NCI-H82 treated with DMSO at 0.1 percent for 48 hours (cell line): ENCODE measurements at regions not wholly inside any gene's neighbourhood (a gene's known extent, or its start where the extent isn't known, plus 50 kb on each side); places are given as distances from the start of the nearest gene placed in this dataset.
"Not testable (repeated sequence)": the region's sequence is repeated elsewhere in the genome, so short reads cannot be mapped to it uniquely, and the experiment has no call there.

Source experiments
- DNase-seq: peaks from one replicate; lab custom pipeline; 2025; ENCODE audit not compliant: unreplicated experiment; lab: John Stamatoyannopoulos, UW

DNA sequence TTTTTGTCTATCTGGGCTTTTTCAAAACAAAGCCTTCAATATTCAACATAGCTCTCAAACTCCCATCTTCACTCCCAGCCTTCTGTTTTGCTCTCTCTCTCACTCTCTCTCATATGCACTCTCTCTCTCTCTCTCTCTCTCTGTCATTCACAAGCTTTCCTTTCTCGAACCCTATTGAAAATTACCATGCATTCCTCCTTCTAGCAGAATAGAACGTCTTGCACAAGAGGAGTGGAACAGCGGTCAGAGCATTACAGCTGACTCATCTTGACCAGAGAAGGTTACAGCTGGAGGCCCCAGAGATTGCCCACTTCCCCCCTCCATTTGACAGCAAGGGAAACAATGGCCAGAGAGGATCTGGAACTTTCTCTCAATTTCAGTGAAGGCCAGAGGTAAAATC is 51.0 kb upstream of the LIFR start:
- no peak for DNase-seq

DNA sequence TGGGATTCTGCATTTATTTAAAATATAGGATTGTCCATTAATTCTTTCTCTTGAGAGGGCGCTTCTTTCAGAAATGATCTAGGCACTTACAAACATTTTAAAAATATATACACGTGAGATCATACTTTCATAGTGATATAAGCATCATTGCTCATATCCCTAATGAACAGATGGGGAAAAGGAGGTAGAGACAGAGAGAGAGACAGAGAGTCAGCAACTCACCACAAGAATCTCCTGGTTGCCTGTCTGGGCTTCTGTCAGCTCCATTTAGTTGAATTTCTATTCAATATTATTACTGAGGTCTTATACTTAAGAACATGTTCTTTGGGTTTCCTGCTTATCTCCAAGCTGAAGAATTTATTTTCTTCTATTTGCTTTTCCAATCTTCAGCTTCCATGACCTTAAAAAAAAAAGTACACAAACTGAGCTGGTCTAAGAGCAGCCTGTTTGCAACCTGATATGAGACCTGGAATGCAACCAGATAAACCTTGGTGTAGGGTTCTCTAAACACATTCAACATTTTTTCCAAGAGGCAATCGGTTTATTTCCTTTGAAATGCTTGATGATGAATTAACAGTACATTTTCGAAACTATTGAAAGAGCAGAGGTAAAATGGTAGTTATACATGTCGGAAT is 51.6 kb upstream of the LIFR start:
- DNase-seq: no peak

DNA sequence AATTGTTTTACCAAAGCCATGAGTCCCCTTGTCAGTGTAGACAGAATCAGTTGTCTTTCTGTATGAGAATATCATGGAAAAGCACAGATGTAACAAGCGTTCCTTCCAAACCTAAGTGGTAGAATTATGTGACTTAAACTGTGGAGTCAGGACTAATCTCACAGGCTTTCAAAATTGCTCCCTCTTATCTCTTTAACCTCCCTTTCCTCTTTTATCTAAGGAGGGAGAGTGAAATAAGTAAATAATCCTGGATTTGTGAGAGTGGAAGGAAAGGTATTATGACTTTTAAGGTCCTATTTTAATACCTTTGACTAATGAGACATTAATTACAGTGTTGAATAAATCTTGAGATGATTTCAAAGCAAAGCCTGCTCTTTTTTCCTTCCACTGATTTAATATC is 52.4 kb upstream of the LIFR start:
- DNase-seq: no peak

DNA sequence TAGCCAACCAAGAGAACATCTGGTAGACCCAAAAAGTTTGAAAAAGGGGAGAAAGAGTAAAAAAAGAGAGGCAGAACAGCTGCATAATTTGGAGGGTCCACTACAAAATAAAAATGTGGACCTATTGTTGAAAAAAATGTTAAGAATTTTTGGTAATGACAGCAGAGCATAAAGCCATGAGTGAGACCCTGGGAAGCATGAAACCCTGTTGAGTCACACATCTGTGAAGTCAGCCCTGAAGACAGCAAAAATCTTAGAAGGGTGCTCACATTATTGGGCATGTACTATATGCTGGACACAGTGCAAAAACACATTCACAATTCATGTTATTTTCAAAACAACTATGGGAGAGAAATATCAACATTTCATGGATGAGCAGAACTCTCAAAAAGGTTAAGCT is 56.4 kb upstream of the LIFR start:
- DNase-seq: no peak

DNA sequence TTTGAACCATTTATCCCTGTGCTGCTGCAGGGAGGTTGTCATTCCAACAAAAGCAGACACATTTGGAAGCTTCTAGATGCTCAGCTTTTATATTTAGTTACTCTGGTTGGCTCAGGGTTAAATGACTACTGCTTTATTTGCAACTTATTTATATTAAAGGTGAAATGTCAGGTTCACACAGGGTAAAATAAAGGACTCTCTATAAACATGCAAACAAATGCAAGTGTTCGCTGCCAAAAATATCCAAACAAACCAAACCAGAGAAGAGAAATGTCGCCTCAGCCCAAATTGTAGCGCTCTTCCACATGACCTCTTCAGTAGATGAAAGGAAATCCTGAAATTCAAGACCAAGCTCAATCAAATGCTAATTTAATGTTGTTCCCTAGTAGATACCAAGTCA is 57.0 kb upstream of the LIFR start:
- no peak for DNase-seq

DNA sequence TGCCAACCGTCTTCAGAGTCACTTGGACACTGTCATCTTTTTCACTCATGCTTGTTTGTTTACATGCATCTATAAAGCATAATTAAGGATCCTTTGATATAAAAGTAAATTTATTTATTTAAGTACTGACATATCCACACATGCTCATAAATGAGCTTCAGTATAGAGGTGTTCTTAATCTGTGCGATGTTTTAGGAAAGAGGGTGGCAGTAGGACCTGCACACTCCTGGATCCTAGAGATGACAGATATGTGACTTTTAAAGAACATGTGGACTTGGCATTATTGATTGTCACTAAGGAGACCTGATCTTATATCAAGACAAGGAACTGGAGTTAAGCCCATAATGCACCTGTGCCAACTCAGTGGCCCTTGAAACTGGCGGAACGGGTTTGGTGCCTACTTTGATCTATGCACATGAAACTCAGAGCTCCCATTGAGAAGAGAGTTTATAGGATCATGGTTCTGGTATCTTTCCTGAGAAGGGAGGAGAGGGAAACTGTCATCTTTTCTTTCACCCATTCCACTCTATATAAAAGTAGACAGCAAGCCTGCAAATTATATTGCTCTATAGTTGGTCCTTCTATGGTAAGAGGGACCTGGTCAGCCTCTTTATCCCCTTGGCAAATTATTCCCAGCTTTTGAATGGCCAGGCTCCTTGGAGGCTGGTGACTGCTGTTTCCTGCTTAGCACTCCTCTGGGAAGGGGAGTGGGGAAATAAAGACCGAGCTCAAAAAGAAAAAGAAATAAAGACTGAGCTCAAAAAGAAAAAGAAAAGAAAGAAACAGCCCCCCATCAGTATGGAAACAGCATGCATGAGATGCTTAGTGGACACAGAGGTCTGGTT is 57.8 kb upstream of the LIFR start:
- DNase-seq: no peak

DNA sequence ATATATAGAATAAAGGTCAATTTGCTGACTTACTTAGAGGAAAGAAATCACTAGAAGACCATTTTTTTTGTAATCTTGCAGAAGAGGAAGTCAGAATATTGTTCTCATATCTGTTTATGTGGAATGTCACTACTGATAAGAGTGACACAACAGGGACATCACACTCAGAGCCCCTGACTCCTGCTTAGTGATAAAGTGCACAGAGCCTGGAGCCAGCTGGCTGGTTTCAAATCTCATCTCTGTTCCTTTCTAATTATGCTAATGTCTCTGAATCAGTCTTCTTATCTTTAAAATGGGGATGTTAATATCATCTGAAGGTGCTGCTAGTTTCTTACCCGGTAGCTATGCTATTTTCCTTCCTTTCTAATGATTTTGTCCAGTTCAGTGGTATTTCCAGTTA is 58.6 kb upstream of the LIFR start:
- DNase-seq: no peak

DNA sequence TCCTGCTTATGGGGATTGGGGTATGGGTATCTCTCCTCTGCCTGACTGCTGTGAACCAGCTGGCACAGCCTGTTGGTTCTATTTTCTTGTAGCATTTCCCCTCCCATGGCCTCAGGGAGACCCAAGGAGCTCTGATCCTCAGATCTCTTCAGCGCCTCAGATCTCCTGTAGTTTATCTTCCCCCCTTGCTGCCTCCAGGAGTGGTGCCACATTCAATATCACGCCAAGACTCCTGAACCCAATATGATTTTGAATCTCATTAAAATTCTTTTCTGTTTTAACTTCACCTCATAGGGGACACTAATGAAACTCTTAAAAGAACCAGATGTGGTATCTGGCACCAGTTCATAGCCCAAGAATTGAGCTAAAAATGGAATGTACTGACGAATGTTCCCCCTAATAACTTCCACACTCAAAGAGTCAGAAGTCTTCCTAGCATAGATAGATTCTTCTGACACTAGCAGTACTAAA is 59.6 kb upstream of the LIFR start:
- DNase-seq: no peak

DNA sequence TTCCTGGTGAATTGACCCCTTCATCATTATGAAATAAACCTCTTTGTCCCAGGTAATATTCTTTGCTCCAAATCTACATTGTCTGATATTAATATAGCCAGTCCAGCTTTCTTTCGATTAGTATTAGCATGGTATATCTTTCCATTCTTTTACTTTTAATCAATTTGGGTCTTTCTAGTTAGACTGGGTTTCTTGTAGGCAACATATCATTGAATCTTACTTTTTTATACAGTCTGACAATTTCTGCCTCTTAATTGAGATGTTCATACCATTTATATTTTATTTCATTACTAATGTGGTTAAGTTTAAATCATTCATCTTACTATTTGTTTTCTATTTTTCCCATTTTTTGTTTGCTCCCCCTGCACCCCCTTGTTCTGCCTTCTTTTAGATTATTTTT is 61.7 kb upstream of the LIFR start:
- no peak for DNase-seq

DNA sequence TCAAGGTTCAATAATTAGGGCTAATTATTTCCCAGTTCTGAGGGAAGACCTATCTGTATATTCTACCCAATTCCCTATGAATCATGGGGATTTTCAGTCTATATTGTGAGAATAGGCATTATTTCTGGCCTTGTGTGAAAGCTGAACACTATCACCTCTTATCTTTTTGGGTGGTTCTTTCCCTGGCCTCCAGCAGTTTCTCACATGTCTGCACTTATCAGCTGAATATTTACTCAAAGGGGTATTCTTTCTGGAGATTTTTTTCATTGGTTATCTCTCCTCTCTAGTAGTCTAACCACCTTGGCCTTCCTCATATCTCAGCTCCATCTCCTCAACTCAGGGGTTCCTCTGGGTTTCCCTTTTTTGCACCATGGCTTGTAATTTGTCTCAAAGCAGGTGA is 64.9 kb upstream of the LIFR start:
- DNase-seq: no peak

DNA sequence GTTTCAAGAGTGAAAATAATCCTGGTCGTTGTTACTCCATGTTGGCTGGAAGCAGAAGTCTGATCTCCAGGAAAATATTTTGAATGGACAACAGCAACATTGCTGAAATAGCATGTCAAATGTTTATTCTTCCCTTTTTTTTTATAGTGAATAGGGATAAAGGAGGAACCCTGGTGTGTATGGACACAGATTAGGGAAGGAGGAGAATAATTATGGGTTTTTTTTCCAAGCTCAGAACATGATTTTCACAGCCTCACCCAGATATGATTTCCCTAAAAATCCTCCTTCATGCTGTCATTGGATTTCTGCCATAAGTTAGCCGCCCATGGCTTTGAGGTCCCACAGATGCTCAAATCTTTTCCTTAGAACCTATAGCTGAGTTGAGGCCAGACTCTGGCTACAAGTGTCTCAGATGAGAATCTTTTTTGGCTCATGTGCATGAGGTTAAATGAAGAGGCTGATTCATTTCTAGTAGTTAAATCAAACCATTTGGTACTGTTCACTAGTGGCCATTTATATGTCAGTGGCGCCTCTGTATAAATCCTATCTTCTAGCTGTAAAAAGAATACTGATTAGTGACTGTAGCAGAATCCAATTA is 65.5 kb upstream of the LIFR start:
- peak; percentile 30 for DNase-seq

DNA sequence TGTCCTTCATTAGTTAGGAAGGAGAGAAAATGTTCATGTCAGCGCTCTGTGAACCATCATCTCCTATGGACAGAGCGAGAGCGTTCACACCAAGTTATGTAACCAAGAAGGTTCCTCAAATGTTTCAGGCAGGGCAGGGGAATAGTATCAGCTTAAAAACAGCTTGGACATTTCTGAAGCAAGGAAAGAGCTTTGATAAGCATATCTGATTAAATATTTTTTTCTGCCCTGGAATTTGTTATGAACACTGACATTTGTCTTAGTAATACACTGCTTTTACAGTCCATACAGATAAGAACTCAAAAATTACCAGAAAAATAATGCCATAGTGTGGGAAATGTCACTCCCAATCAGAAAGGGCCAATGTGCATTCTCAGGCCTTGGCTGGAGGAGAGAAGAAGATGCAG is 66.3 kb upstream of the LIFR start:
- DNase-seq: no peak

DNA sequence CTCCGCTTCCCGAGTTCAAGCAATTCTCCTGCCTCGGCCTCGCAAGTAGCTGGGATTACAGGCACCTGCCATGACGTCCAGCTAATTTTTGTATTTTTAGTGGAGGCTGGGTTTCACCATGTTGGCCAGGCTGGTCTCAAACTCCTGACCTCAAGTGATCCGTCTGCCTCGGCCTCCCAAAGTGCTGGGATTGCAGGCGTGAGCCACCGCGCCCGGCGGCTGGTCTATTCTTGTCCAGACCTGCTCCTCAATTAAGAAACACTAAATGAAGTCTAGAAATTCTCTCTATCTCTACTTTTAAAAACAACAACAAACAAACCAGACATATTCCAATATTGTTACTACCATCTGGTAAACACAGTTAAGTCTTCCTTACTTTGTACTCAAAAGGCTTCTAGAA is 68.1 kb upstream of the LIFR start:
- not testable (repeated sequence) for DNase-seq

DNA sequence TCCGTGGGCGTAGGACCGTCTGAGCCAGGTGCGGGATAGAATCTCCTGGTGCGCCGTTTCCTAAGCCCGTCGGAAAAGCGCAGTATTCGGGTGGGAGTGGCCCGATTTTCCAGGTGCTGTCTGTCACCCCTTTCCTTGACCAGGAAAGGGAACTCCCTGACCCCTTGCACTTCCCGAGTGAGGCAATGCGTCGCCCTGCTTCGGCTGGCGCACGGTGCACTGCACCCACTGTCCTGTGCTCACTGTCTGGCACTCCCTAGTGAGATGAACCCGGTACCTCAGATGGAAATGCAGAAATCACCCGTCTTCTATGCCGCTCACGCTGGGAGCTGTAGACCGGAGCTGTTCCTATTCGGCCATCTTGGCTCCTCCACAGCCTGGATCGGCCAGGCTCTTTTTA is 74.9 kb upstream of the LIFR start:
- not testable (repeated sequence) for DNase-seq

DNA sequence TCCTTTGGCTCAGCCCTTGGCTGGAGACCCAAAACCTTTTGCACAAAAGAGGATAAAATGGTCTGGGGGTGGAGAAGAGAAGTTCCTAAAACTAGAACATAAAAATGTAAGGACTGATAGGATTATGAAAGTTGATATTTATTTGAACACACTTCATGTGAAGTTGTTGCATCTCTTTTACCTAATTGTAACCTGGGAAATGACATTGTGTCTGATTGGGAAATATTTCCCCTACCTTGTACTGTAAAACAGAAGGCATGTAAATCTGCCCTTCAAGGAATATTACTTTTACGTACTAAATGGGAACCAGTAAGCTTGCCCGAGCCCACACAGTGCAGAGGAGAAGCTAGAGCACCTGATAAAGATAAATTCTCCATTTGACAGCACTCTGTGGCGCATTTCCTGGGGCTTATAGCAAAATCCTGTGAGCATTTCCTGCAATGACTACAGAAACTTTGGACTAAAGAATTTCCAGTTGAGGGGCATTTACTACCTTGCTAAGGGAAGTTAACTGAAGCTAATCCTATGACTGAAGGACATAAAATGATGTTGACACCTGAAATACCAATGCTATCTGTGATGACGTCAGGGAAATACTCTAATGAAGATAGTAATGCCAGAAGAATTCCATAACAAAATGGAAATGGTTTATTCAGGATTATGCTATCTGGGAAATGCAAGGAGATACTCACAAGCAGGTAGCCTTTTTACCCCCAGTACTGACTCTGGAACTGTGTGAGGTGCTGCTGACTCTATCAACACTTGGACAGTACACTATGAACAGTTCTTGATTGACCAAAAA is 78.3 kb upstream of the LIFR start:
- DNase-seq: no peak

DNA sequence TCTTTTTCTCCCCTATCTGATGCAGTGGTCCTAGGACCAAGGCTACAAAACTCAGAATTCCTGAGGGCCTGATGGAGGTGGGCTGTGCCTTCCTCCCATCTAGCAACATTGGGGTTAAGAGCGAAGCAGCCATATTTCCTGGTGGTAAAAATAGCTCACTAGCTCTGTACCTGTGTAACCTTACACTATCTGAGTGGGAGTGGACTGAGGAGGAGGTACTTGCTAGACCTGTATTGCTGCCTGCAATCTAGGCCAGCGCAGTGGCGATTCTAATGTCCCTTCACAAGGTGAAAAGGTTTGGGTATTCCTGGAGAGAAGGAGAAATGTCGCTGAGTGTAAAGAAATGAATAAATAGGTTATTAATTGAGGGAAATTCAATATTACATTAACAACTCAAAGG is 80.2 kb upstream of the LIFR start:
- DNase-seq: no peak

DNA sequence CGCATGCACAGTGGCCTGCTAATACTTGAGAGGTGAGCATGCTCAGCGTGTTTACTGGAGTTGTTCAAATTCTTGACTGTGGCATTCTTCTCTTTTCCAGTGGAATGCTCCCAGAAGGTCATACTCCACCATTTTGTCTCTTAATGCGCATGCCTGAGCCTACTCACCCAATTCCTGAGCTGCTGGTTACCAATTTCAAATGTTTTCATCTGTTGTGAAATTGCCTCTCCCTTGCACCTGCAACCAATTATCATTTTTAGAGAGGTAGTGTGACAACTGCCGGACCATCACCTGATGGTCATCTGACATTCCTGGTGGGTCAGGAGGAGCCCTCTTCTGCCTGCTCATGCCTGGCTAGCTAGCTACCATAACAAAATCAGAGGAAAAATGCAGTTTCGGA is 82.2 kb upstream of the LIFR start:
- no peak for DNase-seq

DNA sequence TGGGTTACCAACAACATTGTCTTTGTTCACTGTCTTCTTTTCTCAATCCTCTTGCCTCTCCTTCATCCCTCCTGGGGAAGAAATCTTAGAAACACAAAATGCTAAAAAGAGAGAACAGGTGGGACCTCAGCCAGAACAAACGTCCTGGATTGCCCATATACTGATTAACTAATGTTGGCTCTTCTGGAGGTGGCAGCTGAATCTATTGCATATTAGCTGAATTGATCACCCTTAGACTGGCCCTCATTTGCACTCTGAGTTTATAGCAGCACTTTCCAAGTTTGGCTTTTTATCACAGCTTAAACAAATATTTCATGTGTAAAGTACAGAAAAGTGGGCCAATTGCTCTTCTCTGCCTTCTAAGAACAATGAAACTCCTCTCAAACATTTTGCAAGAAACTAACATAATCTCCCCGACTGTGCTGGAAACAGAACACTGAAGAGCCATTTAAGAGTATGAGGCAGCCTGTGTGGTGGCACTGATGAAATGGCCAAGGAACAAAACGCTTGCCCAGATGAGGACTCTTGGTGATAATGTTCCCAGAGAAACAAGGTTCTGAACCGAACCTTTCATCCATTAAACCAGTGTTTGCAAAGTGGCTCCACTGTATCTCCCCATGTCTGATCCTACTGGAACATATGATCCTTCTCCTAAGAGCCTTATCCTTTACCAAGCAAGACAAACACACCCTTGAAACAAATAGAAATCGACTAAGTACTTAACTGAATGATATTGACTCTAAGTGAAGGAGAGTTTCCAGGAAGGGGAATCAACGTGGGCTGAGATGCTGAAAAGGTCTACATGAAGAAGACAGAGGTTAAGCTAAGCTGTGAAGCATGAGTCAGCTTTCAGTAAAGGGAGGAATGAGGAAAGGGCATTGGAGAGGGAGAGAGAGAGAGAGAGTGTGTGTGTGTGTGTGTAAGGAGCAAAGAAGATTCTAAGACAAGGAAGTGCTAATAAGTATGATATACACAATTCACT is 83.2 kb upstream of the LIFR start:
- no peak for DNase-seq

DNA sequence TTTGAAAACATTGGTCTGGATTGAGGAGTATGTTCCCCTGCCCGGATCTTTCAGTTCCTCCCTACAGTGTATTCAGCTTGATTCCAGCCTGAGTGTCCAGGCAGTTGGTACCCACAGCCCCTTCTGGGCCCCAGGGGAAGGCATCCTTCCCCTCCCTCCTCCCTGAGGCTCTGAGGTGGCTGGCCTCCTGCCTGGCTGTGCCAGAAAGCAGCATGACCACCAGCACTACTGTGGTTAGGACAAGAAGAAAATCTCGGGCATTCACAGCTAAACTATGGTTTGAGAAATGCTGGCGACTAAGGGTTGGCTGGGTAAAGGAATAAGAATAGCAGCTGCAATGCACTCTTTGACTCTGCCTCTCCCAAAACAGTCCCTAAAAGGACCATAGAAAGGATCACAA is 84.6 kb upstream of the LIFR start:
- no peak for DNase-seq

DNA sequence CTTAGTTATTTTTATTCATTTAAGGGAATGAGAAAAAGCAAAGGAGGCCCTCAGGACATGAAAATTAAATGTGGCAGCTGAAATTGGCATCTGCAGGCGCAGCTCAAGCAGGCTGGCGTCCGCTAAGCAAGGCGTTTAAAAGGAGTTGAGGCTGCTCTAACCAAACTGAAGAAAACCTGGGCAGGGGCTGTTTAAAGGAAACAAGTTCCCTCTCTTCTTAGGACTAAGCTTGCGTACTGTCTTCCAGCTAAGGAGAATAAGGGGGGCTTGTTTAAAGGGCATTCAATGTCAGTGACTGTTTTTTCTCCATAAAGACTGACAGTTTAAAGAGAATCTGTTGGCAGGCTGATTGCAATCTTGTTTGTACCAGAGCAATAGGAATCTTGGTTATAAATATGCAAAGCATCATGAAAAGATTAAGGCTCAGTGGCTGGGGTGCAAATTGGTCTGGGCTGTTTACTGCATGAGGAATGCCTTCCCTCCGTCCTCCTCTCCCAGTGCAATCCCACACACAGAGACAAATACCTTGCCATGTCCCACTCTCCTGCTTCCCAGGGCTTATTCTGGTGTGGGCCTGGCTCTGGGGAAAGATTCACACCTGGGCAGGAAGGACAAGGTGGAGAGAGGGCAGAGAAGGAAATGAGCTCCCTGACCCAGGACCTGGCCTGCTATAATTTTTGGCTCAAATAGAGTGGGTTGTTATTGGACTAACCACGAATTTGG is 85.9 kb upstream of the LIFR start:
- DNase-seq: no peak
